H9 (cell line): ENCODE measurements at regions not wholly inside any gene's neighbourhood (a gene's known extent, or its start where the extent isn't known, plus 50 kb on each side); places are given as distances from the start of the nearest gene placed in this dataset.

ENCODE experiments used
- DNase-seq: peaks from one replicate; pipeline ENCODE4 v3.0.0-alpha.2; 2017
- H2AFZ ChIP-seq: one replicate; pipeline ENCODE4 v1.6.1; 2013; ENCODE audit warnings: mild to moderate bottlenecking, low read length, control low read depth, moderate library complexity
- H2AK5ac ChIP-seq: 2 replicates; pipeline ENCODE4 v1.6.1; 2013; ENCODE audit warnings: low read length, control low read depth, mixed read lengths; ENCODE audit not compliant: insufficient read length
- H2BK120ac ChIP-seq: one replicate; pipeline ENCODE4 v1.6.1; 2013; ENCODE audit warnings: low read depth, mild to moderate bottlenecking, low read length, control low read depth, inconsistent platforms; ENCODE audit not compliant: poor library complexity, severe bottlenecking
- H2BK12ac ChIP-seq: 2 replicates; pipeline ENCODE4 v1.6.1; 2013; ENCODE audit warnings: low read length, control low read depth, mixed read lengths, low read depth; ENCODE audit not compliant: insufficient read length
- H2BK15ac ChIP-seq: 2 replicates; pipeline ENCODE4 v1.6.1; 2013; ENCODE audit warnings: low read depth, low read length, control low read depth
- H2BK20ac ChIP-seq: one replicate; pipeline ENCODE4 v1.6.1; 2013; ENCODE audit warnings: low read depth, mild to moderate bottlenecking, low read length, control low read depth, inconsistent platforms; ENCODE audit not compliant: poor library complexity, severe bottlenecking
- H2BK5ac ChIP-seq: 2 replicates; pipeline ENCODE4 v1.6.1; 2013; ENCODE audit warnings: low read length, control low read depth, mixed read lengths; ENCODE audit not compliant: insufficient read length
- H3K14ac ChIP-seq: 2 replicates; pipeline ENCODE4 v1.6.1; 2013; ENCODE audit warnings: low read length, control low read depth; ENCODE audit not compliant: insufficient read depth
- H3K18ac ChIP-seq: 2 replicates; pipeline ENCODE4 v1.6.1; 2013; ENCODE audit warnings: low read depth, mild to moderate bottlenecking, mixed read lengths, low read length, control low read depth; ENCODE audit not compliant: insufficient read length
- H3K23ac ChIP-seq: 2 replicates; pipeline ENCODE4 v1.6.1; 2013; ENCODE audit warnings: low read length, control low read depth, mixed read lengths, low read depth; ENCODE audit not compliant: insufficient read length
- H3K23me2 ChIP-seq: 2 replicates; pipeline ENCODE4 v1.6.1; 2013; ENCODE audit warnings: low read depth, mild to moderate bottlenecking, mixed read lengths, low read length, control low read depth; ENCODE audit not compliant: insufficient read length, poor library complexity, severe bottlenecking
- H3K27ac ChIP-seq: 2 replicates; pipeline ENCODE4 v1.5.1; 2013; ENCODE audit warnings: low read length, control low read depth, mixed read lengths, low read depth; ENCODE audit not compliant: insufficient read length
- H3K27me3 ChIP-seq: 2 replicates; pipeline ENCODE4 v1.6.1; 2013; ENCODE audit warnings: low read length, control low read depth, inconsistent platforms; ENCODE audit not compliant: insufficient read depth
- H3K4ac ChIP-seq: 2 replicates; pipeline ENCODE4 v1.6.1; 2013; ENCODE audit warnings: low read depth, mild to moderate bottlenecking, control low read depth, inconsistent platforms, low read length, moderate library complexity
- H3K4me1 ChIP-seq: 2 replicates; pipeline ENCODE4 v1.6.1; 2013; ENCODE audit warnings: low read length, control low read depth, inconsistent platforms; ENCODE audit not compliant: insufficient read depth
- H3K4me2 ChIP-seq: 2 replicates; pipeline ENCODE4 v1.6.1; 2013; ENCODE audit warnings: low read length, control low read depth, mixed read lengths; ENCODE audit not compliant: insufficient read length, insufficient read depth
- H3K56ac ChIP-seq: 2 replicates; pipeline ENCODE4 v1.6.1; 2013; ENCODE audit warnings: low read depth, mild to moderate bottlenecking, mixed read lengths, low read length, control low read depth; ENCODE audit not compliant: insufficient read length
- H3K79me1 ChIP-seq: 2 replicates; pipeline ENCODE4 v1.6.1; 2013; ENCODE audit warnings: low read depth, mild to moderate bottlenecking, moderate library complexity, low read length, control low read depth, inconsistent platforms; ENCODE audit not compliant: insufficient read depth, poor library complexity, severe bottlenecking
- H3K79me2 ChIP-seq: 2 replicates; pipeline ENCODE4 v1.6.1; 2013; ENCODE audit warnings: low read length, control low read depth, inconsistent platforms; ENCODE audit not compliant: insufficient read depth
- H3K9ac ChIP-seq: 2 replicates; pipeline ENCODE4 v1.6.1; 2013; ENCODE audit warnings: low read length, control low read depth, mixed read lengths; ENCODE audit not compliant: insufficient read length; ENCODE audit errors: extremely low read depth
- H3K9me3 ChIP-seq: one replicate; pipeline ENCODE4 v1.6.1; 2013; ENCODE audit warnings: low read depth, low read length, inconsistent platforms; ENCODE audit not compliant: control insufficient read depth
- H3T11ph ChIP-seq: one replicate; pipeline ENCODE4 v1.6.1; 2013; ENCODE audit warnings: mild to moderate bottlenecking, low read length, control low read depth, inconsistent platforms
- H4K20me1 ChIP-seq: one replicate; pipeline ENCODE4 v1.6.1; 2013; ENCODE audit not compliant: control insufficient read depth, insufficient read length, insufficient read depth
- H4K5ac ChIP-seq: 2 replicates; pipeline ENCODE4 v1.6.1; 2013; ENCODE audit warnings: low read depth, mild to moderate bottlenecking, mixed read lengths, low read length, control low read depth; ENCODE audit not compliant: insufficient read length
- H4K8ac ChIP-seq: replicated peaks from 2 replicates; pipeline ENCODE4 v1.6.1; 2013; ENCODE audit warnings: low read length, control low read depth, mixed read lengths, low read depth; ENCODE audit not compliant: insufficient read length
- H4K91ac ChIP-seq: 2 replicates; pipeline ENCODE4 v1.6.1; 2013; ENCODE audit warnings: low read depth, mild to moderate bottlenecking, moderate library complexity, mixed read lengths, low read length, control low read depth; ENCODE audit not compliant: insufficient read length
- H3K27ac Mint-ChIP-seq, 3 experiments: 2 replicates in 2 of 3; 3 replicates in 1 of 3; pipeline ENCODE4 v1.8.0; 2020 to 2021; ENCODE audit warnings: mixed read lengths in 3 of 3, mild to moderate bottlenecking in 1 of 3, moderate library complexity in 1 of 3
- H3K27me3 Mint-ChIP-seq: 2 replicates; pipeline ENCODE4 v1.8.0; 2021; ENCODE audit warnings: low read depth, mild to moderate bottlenecking, moderate library complexity, mixed read lengths
- H3K36me3 Mint-ChIP-seq, 3 experiments: 2 replicates in 2 of 3; 3 replicates in 1 of 3; pipeline ENCODE4 v1.8.0; 2020 to 2021; ENCODE audit warnings: low read depth in 3 of 3, mixed read lengths in 3 of 3; ENCODE audit not compliant: insufficient read depth in 1 of 3
- H3K4me1 Mint-ChIP-seq, 2 experiments: 2 replicates each; pipeline ENCODE4 v1.8.0; 2020; ENCODE audit warnings: mixed read lengths in 2 of 2
- H3K4me3 Mint-ChIP-seq, 2 experiments: 2 replicates in 1 of 2; 3 replicates in 1 of 2; pipeline ENCODE4 v1.8.0; 2020 to 2021; ENCODE audit warnings: mild to moderate bottlenecking in 2 of 2, mixed read lengths in 2 of 2, moderate library complexity in 1 of 2
- H3K9me3 Mint-ChIP-seq, 2 experiments: 2 replicates in 1 of 2; 3 replicates in 1 of 2; pipeline ENCODE4 v1.8.0; 2020; ENCODE audit warnings: mild to moderate bottlenecking in 2 of 2, mixed read lengths in 2 of 2, moderate library complexity in 1 of 2
- CTCF ChIP-seq: fragments of 200-600 bp; sonication (generic); conservative IDR thresholded peaks from 3 replicates; pipeline ENCODE4 v1.8.0; 2021; ENCODE audit warnings: antibody characterized with exemption, mild to moderate bottlenecking
- WGBS: extraction: QIAGEN DNeasy Blood & Tissue Kit; methylation state at CpG from one replicate; pipeline ENCODE4 v1.1.7; 2013; ENCODE audit warnings: missing lambda C conversion rate, low lambda C conversion rate, mixed read lengths; ENCODE audit not compliant: insufficient read length; ENCODE audit errors: extremely low coverage; 5-methylcytosine and 5-hydroxymethylcytosine counted together

- H3K14ac ChIP-seq = no peak overlapping the region
- no peak overlapping the region for H2AFZ ChIP-seq
- no peak overlapping the region for H2BK15ac ChIP-seq
- no peak overlapping the region for H3K23ac ChIP-seq
- no peak overlapping the region for H4K8ac ChIP-seq
- no peak overlapping the region for H3K4ac ChIP-seq
- H4K20me1 ChIP-seq = no peaks in the 10 kb centered on the region
- DNase-seq = no peak
- H3K4me3 Mint-ChIP-seq = no peak overlapping the region
- H2BK120ac ChIP-seq = no peak overlapping the region
- peaks cover 0 to 3% of the 10 kb centered on the region in 2 experiments; a peak in 1 of 5 replicates for H3K9me3 Mint-ChIP-seq
- no peak overlapping the region for H4K91ac ChIP-seq
- no peak overlapping the region for H3K18ac ChIP-seq
- no peaks in the 10 kb centered on the region for H3K27me3 ChIP-seq
- no peak overlapping the region for H3K4me2 ChIP-seq
- no peak for TF ChIP-seq CTCF
- H3K4me1 Mint-ChIP-seq = peaks cover 0 to 6% of the 10 kb centered on the region in 2 experiments; a peak in 1 of 4 replicates
- H2AK5ac ChIP-seq = no peak overlapping the region
- H3K27ac ChIP-seq = no peak overlapping the region
- no peak overlapping the region for H4K5ac ChIP-seq
- H3K36me3 Mint-ChIP-seq = no peaks in the 10 kb centered on the region
- H3K23me2 ChIP-seq = no peaks in the 10 kb centered on the region
- no peak overlapping the region; a peak in 1 of 7 replicates for H3K27ac Mint-ChIP-seq
- H2BK5ac ChIP-seq = no peak overlapping the region
- WGBS = no CpG with 5 or more reads among the region's 2 CpGs
- no peaks in the 10 kb centered on the region for H3K4me1 ChIP-seq
- no peaks in the 10 kb centered on the region for H3K79me2 ChIP-seq
- H3K56ac ChIP-seq = no peak overlapping the region
- H3T11ph ChIP-seq = no peak overlapping the region
- H3K27me3 Mint-ChIP-seq = peaks cover 6% of the 10 kb centered on the region
- H3K79me1 ChIP-seq = no peaks in the 10 kb centered on the region
- H3K9ac ChIP-seq = no peak overlapping the region
- no peaks in the 10 kb centered on the region for H3K9me3 ChIP-seq
- H2BK20ac ChIP-seq = no peak overlapping the region
- no peak overlapping the region for H2BK12ac ChIP-seq
Measured at GRCh38 chr14:95440951-95441350, 75.5 kb downstream of the SYNE3 start.
